ENCODE measurements at regions not wholly inside any gene's neighbourhood (a gene's known extent, or its start where the extent isn't known, plus 50 kb on each side); places are given as distances from the start of the nearest gene placed in this dataset.

GRCh38 chrX:20472620-20473258, 206.0 kb upstream of the RPS6KA3 start:
- TF ChIP-seq RFX5 (IDR thresholded peaks at IDR 0.05; ENCODE audit: low read length) (no peak), FOXM1 (IDR thresholded peaks at IDR 0.05; ENCODE audit: low read depth) (no peak), GABPA (IDR thresholded peaks at IDR 0.05; ENCODE audit: low read depth) (no peak), YY1 (IDR thresholded peaks at IDR 0.05; ENCODE audit: low read depth) (no peak), JUND (IDR thresholded peaks at IDR 0.05) (no peak), MAX (IDR thresholded peaks at IDR 0.05; ENCODE audit: low read depth) (no peak), POLR2AphosphoS5 (IDR thresholded peaks at IDR 0.05; ENCODE audit: low read depth, low read length) (no peak)
